GM21529 (cell line): ENCODE measurements at regions not wholly inside any gene's neighbourhood (a gene's known extent, or its start where the extent isn't known, plus 50 kb on each side); places are given as distances from the start of the nearest gene placed in this dataset.

ENCODE experiments used
- ATAC-seq: cut with Tn5 transposase; IDR thresholded peaks from one replicate; pipeline ENCODE4 v1.9.1; 2021; ENCODE audit not compliant: unreplicated experiment

DNA sequence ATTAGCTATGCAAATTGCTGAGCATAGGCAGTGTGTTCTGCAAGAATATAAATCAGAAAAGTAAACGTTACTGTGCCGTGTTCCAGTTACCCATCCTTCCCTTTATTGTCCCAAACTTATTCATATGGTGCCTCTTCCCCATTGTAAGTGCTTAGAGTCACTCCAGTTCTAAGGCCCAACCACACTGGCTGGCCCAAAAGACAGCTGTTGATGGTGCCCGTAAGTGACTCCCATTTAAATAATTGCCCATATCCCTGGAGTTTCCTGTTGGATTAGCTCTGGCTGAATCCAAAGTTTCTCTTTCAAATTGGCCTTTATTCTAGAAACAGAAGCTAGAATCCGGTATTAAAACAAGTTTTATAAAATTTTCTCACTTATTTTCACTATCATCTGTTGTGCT is 400.1 kb upstream of the DDHD1 start:
- ATAC-seq: no peak

DNA sequence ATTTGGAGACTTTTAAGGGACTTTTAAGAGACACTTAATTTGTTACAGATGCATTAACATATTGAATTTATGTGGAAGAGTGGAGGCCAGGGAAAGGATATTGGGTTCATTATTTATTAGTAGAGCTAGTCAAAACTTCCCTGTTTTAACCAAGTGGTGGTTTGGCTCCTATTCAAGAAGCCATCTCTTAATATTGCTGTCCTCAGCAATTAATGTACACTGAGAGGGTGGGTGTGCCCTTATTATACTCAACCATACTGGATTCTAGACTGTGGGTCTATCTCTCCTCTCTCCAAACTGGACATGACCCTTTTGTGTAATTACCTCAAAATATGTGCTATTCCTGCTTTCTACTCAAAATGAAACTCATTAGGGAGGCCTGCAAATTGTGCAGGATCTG is 398.7 kb upstream of the DDHD1 start:
- no peak for ATAC-seq

DNA sequence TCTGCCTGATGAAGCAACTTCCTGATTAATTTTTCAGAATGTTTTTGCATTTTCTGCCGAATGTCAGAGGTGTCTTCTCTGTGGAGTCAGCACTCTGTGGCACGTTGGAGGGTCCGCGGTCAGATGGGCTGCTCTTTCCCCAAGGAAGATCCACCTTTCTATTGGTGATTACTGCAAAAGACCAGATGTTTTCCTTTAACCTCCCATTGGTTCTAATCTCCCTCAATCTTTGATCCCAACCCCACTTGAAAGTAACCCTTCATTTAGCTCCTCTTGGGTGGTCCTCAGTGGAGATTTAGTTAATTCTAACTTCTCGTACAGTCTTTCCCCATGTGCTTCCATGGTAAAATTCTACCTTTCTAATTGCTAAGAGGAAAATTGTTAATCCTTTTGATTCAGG is 397.7 kb upstream of the DDHD1 start:
- ATAC-seq: no peak

DNA sequence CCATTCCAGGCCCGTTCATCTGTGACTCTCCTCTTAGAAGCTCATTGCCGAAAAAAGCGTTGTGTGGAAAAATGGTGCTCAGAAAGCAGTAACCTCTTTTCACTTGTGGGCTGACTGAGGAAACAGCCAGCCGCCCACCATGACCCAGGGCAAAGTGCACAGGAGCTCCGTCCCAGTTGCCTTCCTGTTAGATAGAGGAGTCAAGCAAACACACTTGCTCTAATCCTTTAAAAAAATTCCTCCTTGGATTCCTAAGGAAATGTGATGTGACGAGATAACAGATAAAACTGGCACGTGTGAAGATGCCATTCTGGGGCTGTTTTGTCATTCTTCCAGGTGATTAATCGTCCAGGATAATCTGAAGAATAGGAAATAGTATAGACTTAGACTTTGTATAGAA is 396.8 kb upstream of the DDHD1 start:
- no peak for ATAC-seq

DNA sequence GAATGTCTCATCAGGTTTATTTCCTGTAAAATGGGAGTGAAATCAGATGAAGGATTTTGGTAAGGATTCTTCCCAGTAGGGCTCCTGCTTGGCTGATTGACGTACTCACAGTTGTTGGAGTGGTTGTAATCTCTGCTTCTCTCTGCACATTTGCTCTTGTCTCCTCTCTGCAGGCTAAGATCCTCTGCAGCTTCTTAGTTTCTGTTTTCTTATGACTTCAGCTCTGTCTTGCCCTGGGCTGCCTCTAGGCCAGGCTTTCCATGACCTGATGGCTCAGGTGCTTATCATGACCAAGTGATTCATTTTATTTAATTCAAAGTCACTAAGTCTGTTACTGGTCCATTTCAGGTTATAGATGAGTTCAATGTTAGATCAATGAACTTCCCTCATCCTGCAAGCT is 394.5 kb upstream of the DDHD1 start:
- ATAC-seq: peak; percentile 49

DNA sequence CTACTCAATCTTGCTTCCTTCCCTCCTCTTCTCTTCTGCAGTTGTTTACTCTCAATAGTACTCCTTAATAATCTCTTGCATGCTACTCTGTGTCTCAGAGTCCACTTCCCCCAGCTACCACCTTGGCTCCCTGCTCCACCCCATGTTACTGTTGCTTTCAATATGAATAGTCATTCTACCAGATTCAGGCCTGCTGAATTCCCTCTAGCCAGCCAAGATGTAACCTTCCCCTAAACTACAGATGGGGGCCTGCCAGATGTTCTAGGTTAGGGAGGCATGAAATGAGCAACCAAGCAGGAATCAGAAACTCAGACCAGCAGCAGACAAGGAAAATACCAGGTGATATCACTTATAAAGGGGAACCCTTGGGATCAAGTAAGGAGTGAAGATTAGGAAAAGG is 392.1 kb upstream of the DDHD1 start:
- peak; percentile 82 for ATAC-seq

DNA sequence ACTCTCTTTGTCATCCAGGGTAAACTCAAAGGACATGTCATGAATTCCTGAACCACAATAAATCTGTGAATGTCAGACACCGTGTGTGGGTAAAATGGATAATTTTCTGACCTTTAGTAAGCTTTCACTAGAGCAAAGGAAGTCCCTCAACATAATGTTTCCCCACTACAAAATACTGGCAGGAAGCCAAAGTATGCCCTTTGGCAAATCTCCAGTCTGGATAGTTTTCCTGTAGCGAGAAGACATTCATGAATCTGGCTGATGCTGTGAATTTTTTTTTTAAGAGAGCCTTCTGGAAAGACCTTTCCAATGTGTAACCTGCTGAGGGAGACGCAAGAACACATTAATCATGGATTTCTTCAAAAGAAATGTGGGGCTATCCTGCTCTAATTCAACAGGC is 389.6 kb upstream of the DDHD1 start:
- ATAC-seq: no peak

DNA sequence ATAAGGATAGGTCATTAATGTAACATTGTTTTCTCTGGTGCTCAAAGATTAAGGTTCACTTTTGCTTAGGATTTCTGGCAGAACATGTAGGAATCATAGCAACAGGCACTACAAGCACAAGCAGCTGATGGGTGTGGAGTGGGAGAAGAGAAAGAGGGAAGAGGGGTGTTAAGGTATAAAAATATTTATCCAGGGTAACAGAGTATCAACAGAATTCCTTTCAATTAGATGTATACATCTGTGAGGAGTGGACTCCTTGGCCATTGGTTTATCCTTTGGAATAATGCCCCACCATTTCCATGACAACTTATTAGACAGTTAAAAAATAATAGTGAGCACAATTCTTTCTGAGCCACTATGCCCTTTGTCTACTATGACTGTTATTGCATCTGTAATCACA is 388.3 kb upstream of the DDHD1 start:
- ATAC-seq: no peak

DNA sequence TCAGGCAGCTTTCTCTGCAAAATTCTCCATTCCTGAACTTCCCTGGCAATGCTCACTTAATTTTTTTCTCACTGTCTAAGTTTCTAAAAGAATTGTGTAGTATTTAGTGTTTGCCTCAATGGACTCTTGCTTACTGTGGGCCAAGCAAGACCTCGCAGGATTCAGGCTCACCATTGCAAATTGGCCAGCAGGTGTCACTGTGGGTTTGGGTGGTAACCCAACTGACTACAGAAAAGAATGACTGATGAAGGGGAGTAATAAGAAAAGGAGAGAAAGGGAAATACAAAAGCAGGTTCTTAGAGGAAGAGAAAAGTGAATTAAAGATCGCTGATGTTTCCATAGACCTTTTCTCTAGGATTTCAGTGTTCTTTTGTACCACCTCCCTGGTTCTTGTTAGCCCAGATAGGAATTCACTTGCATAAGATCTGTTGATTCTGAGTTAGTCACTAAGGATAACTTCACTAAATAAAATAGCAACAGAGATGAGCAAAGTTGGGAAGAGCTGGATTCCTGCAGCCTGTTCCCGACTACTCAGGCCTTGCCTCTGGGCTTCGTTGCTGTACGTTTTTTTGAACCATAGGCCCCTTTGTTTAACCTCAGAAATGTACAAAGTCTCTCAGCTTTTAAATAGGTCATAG is 386.5 kb upstream of the DDHD1 start:
- peak; percentile 74 for ATAC-seq

DNA sequence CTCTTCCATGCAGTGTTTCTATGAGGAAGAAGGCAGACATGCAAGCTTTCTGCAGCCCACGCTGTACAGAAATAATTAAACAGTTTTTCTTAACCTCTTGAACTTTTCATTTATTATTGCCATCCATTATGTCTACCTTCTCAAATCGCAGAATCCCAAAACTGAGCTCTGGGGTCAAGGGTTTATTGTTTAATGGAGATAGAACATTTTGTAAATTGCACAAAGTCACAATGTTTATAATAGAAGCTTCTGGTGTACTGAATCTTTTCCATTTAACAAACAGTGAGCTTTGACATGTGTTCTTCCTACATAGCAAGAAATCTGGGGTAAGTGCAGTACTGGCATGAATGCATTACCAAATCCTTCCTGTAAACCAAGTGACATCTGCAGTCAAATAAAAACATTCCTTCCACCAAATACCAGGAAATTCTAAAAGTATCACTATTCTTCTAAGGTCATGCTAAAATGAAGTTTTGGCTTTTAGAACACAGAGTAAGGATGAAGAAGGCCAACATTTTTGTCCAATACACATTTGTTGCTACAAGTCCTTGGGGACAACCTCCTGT is 385.3 kb upstream of the DDHD1 start:
- ATAC-seq: no peak

DNA sequence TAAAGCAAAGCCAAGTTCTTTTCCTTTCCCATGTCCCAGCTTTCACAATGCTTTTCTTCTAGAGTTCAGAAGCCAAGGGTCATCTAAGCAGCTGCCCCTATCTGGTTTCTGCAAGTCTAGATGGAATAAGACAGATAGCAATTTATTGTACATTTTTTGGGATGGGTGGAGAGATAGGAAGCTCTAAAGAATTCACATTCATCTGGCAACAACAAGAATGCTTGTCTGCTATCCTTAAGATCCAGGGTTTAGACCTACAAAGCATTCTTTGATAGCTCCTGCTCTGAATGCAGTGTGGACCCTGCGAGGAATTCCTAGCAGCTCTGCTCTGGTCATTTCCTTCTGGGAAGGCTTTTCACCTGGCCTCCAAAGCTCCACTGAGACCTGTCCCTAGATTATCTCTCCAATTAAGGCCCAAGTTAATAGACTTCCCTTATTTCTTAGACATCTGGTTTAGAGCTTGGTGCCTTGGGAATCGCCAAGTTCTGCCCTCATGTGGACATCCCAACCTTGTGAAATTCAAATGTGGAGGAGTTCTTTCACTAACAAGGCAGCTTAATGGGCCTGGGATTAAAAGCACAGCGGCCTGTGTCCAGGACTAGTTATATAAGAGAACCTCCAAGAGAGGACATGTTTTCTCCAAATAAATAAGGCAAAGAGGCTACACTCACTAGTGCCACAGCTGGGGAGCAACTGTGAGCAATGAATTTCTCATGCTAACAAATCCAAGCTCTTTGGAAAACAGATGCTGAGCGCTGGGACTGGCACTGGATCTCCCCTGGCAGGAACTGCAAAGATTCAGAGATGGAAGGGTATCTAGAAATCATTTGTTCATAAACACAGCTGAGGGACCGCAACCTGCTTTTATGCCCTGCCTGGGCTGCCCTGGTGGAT is 384.5 kb upstream of the DDHD1 start:
- no peak for ATAC-seq

DNA sequence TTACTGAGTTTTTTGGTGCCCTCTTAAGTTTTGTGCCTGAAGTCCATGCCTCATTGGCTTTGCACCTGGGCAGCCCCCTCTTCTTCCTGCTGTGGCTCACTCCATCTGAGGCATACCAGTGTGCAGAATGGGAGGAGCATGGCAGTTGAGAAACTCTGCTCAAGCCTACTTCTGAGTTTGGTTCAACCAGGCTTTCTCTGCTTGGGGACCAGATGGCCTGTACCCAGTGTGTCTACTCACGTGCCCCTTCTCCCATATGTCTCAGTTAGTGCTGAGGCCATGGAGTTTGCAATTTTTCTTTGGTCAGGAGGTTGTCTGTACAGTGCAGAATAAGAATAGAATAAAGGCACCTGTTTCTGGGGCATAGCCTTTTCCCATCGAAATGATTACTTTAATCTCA is 383.3 kb upstream of the DDHD1 start:
- no peak for ATAC-seq

DNA sequence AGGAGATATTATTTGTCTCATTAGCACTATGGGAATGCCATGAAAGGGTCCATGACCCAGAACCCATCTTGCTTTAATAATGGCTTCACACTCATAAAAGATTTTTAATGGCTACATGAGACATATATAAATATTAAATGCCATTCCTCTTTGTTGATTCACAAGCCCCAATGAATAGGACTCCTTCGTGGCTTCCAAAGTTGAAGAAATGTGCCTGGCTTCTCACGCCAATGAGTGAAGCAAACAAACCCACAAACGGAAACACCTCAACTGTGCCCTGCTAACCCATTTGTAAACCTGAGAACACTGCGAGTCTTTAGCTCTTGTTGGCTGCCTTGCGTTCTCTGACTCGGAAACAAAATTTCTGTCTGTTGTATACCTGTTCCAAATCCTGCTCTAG is 381.7 kb upstream of the DDHD1 start:
- no peak for ATAC-seq

DNA sequence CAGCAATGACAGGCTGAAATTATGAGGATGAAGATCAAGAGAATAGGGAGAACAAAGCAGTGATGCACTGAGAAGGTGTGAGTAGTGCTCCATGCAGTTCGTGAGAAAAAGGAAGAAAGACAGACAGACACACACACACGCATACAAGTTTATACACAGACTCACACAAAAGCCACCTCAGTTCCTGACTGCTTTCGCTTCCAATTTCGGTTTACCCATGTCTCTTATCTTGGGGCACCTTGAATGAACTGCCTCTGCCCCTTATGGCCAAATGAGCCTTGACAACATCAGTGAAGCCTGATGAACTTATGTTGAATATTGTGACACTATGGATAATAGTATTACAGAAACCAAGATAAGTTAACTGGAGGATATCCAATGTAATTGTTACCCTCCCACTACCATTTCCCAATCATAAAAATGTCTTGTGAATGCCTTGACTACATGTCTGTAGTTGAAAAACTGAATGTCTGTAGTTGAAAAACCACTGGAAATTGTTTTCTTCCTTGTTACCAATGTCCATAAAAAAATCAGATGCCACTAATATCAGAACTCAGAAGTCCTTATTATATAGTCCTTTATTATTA is 380.4 kb upstream of the DDHD1 start:
- ATAC-seq: no peak

DNA sequence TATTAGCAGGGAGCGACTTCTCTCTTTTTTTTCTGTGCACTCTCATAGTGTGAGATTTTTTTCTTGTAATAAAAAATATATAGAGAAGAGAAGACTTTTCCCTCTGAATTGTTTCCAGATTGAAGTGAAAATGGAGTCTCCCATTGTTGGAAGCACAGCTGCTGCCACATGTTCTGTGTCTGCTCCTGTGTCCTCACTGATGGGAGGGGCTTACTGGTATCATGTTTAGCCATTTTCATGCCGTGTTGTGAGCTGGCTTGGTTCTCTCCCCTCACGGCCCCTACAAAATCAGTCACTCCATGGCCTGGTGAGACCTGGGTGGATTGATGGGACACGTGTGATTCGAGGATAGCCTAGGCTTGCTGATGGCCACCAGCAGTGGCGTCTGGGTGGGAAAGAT is 379.7 kb upstream of the DDHD1 start:
- no peak for ATAC-seq

DNA sequence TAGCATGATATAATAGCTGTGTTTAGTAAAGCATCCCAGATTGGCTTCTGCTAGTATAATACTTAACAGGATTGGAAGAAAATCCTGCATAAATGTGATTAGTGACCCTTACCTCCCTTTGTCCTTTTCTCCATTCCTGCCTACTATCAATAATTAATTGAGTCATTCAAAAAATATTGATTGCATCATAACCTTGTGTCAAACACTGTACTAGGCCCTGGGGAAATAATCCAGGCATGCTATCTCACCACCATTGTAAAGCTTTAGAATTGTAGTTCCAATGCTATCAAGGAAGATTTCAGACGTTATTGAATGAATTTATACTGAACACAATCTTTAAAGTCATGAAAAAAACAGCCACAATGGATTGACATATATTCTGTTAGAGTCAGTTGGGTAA is 378.6 kb upstream of the DDHD1 start:
- no peak for ATAC-seq

DNA sequence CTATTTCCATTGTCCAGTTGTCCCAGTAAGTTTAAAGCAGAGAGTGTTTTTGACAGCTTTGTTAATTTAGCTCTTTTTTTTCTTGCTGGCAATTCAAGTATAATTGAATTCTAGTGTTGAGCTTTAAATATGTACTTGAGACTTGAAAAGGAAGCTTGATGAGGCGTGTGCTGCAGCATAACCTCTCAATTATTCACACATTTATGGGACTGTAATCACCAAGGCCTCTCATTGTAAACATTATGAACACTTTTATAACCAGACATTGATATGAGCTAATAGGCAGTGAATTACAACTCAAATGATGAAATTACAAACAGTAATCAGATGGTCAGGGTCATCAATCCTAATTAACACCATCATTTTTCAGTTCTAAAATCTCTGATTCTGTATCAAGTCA is 378.0 kb upstream of the DDHD1 start:
- ATAC-seq: no peak

DNA sequence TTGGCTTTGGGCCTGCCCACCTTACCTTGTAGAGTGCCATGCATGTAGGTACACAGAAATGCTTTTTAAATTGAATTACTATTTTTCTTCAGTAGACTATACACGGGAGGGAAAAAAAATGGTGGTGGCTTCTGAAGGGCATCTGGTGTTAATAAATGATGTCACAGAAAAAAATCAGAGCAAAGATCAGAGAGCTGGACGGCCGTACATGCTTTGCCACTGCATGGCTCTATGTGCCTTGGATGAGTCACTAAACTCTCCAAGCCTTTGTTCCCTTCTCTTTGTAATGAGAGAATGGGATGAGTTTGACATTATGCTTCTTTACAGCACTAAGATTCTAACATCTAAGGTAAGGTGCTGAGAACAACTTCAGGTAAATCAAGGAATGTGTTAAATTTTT is 376.4 kb upstream of the DDHD1 start:
- ATAC-seq: no peak

DNA sequence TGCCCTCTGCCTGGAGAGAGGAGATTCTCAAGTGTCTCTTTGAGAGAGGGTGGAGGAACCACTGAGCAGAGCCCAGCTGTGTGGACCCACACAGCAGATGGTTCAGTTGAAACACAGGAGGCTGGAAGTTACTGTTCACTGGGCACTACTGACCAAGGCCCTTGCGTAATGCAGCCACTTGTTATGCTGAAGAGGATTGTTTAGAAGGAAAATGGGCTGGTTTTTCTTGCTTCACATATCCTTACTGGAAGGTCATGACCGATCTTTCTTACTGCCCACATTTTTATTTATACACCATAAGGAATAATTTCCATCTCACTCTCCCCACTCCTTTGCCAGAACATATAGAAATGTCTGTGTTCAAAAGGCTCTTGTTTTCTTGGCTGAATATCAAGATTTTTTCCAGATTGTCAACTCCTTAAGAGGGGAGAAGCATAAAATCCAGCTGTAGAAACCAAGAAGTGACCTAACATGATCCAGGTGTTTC is 375.1 kb upstream of the DDHD1 start:
- ATAC-seq: no peak

DNA sequence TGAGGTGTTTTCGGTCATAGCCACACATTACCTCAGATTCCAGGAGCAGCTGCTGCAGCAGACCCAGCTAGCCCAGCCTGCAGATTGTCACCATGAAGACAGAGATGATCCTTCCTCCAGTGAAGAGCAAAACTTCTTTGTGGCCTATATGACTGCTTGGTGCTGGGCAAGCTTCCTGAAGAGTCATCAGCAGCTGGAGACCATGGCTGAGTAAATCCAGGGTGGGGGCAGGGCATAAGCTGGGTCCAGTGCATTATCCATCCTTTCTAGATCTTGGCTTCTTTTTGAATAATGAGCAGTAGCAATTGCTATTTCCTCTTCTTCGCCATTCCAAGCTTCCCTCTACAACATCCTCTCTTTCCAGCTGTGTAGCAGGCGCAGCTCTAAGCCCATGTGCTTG is 373.1 kb upstream of the DDHD1 start:
- no peak for ATAC-seq

DNA sequence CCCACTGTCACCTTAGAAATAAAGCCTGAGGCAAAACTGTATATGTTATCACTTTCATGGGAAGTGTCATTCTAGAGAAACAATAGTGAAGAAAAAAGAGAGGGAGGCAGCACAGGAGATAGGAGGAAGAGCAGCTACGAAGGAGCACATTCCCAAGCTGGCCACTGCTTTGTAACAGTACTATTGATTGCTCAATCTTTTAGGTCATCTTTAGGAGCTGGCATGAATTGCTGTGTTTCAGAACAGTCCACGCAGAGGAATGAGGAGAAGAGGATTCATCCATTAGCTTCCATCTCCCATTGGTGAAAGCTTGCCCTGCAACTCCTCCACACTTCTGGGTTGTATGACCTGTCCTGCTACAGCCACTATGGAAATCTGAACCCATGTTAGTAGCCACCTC is 372.5 kb upstream of the DDHD1 start:
- ATAC-seq: no peak

DNA sequence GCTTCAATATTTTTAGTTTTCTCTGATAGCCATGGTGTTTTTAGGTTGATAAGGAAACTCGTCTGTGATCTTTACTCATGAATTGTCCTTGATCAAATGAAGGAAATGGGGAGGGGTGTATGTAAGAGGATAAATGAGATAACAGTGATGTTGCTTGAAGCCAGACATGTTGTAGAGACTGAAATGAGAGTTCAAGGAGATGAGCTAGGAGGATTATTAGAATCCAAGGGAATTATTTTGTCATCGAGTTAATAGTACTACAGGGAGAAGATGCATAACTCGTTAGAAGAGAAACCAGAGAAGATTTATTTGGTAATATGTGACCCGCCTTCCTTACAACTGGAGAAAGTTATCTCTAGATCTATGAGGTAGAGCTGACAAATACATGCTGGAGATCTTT is 371.3 kb upstream of the DDHD1 start:
- ATAC-seq: no peak
